ENCODE measurements at regions not wholly inside any gene's neighbourhood (a gene's known extent, or its start where the extent isn't known, plus 50 kb on each side); places are given as distances from the start of the nearest gene placed in this dataset.

DNA sequence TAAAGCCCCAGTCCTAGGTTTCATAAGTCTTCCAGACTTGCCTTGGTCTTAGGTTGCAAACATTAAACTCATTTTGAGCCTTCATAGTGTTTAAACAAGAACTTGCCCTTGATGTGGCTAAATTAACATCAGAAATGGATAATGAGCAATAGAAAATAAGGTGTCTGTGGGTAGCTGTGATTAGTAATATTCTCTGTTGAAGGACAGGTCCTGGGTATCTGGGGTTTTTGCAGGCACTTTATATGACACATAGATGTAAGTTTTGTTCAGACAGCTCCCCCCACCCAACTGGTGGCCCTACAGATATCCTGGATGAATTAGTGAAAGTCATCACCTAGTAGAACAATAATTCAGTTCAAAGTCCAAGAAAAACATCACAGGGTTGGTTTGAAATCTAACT is 272.5 kb downstream of the PTTG2 start:
- Histone ChIP-seq H3K36me3 (ENCODE audit: control insufficient read depth, insufficient read depth, low read length) (no peaks in the 10 kb centered on the region), H3K27ac (ENCODE audit: low read depth, low read length) (no peak overlapping the region), H3K4me3 (ENCODE audit: low read length) (no peak overlapping the region), H3K9ac (ENCODE audit: extremely low read depth, low read length, poor library complexity, severe bottlenecking) (no peak overlapping the region), H3K9me3 (ENCODE audit: control insufficient read depth, low read length) (no peaks in the 10 kb centered on the region), H3K4me1 (ENCODE audit: control insufficient read depth, insufficient read depth, low read length) (no peaks in the 10 kb centered on the region), H3K27me3 (ENCODE audit: control insufficient read depth, insufficient read depth, low read length, poor library complexity, severe bottlenecking) (no peaks in the 10 kb centered on the region)
- no peaks in the 10 kb centered on the region for H3K27me3 Mint-ChIP-seq (ENCODE audit: insufficient read depth)
- DNase-seq: no peak
- TF ChIP-seq, protein P1, sequence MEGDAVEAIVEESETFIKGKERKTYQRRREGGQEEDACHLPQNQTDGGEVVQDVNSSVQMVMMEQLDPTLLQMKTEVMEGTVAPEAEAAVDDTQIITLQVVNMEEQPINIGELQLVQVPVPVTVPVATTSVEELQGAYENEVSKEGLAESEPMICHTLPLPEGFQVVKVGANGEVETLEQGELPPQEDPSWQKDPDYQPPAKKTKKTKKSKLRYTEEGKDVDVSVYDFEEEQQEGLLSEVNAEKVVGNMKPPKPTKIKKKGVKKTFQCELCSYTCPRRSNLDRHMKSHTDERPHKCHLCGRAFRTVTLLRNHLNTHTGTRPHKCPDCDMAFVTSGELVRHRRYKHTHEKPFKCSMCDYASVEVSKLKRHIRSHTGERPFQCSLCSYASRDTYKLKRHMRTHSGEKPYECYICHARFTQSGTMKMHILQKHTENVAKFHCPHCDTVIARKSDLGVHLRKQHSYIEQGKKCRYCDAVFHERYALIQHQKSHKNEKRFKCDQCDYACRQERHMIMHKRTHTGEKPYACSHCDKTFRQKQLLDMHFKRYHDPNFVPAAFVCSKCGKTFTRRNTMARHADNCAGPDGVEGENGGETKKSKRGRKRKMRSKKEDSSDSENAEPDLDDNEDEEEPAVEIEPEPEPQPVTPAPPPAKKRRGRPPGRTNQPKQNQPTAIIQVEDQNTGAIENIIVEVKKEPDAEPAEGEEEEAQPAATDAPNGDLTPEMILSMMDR (conservative IDR thresholded peaks at IDR 0.05): no peak
- H3K36me3 Mint-ChIP-seq (ENCODE audit: low read depth): no peaks in the 10 kb centered on the region
- no peak overlapping the region for H3K27ac Mint-ChIP-seq
- no peaks in the 10 kb centered on the region for H3K4me1 Mint-ChIP-seq
- H3K4me3 Mint-ChIP-seq: no peak overlapping the region
- no peaks in the 10 kb centered on the region for H3K9me3 Mint-ChIP-seq

DNA sequence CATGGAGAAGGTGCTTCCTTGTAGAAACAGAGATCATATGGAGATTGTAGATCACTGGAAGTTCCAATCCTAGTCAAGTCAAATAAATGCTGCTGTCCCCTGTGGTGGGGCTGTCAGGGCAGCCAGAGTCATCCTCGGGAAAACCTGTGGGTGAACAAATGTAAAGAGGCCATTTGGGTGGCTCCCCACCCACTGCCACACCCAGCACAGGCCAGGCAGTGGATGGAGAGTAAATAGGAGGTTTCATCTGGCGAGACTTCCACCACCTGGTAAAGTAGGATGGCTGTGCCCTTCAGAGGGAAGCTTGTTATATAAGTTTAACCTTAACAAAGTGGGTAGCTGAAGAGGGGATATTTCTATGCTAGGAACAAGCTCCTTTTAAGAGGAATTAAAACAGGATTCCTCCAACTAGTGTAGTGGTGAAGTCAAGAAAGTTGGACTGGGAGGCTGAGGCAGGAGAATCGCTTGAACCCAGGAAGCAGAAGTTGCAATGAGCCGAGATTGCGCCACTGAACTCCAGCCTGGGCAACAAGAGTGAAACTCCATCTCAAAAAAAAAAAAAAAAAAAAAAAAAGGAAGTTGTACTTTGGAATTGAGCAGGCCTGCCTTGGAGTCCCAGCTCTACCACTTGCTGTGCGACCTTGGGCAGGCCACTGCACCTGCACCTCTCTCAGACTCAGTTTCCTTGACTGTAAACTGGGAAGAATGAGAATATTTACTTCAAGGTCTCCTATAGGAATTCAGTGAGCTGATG is 273.7 kb downstream of the PTTG2 start:
- Histone ChIP-seq H3K27ac (ENCODE audit: low read depth, low read length) (no peak overlapping the region), H3K9me3 (ENCODE audit: control insufficient read depth, low read length) (no peaks in the 10 kb centered on the region), H3K27me3 (ENCODE audit: control insufficient read depth, insufficient read depth, low read length, poor library complexity, severe bottlenecking) (no peaks in the 10 kb centered on the region), H3K9ac (ENCODE audit: extremely low read depth, low read length, poor library complexity, severe bottlenecking) (no peak overlapping the region), H3K36me3 (ENCODE audit: control insufficient read depth, insufficient read depth, low read length) (no peaks in the 10 kb centered on the region), H3K4me3 (ENCODE audit: low read length) (no peak overlapping the region), H3K4me1 (ENCODE audit: control insufficient read depth, insufficient read depth, low read length) (no peaks in the 10 kb centered on the region)
- no peak for DNase-seq
- H3K27ac Mint-ChIP-seq: no peak overlapping the region
- no peaks in the 10 kb centered on the region for H3K36me3 Mint-ChIP-seq (ENCODE audit: low read depth)
- no peaks in the 10 kb centered on the region for H3K4me1 Mint-ChIP-seq
- H3K4me3 Mint-ChIP-seq: no peak overlapping the region
- 90 to 100% methylated on average over 2 to 6 of the region's 6 CpGs for WGBS, 2 experiments (ENCODE audit: insufficient coverage in 1 of 2, insufficient read length in 1 of 2)
- no peaks in the 10 kb centered on the region for H3K9me3 Mint-ChIP-seq
- H3K27me3 Mint-ChIP-seq (ENCODE audit: insufficient read depth): no peaks in the 10 kb centered on the region
- TF ChIP-seq, protein P1 (conservative IDR thresholded peaks at IDR 0.05): no peak

DNA sequence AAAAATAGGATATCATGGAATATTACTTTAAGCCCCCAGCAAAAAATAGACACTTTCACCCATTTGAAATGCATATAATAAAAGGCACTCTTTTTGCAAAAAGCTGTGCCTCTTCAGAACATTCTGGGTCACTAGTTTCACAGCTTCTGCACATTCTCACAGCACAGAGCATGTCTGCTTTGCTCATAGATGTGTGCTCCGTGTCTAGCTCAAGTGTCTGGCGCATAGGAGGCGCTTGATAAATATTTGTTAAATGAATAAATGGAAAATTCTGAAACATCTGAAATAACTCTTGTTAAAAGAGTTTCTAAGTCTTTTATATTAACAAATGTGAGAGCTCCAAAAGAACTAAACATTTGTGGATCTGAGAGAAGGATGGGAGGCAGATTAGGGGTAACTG is 275.2 kb downstream of the PTTG2 start:
- TF ChIP-seq, protein P1 (conservative IDR thresholded peaks at IDR 0.05): no peak
- H3K27ac ChIP-seq (ENCODE audit: low read depth, low read length): no peak overlapping the region
- no peak overlapping the region for H3K4me3 Mint-ChIP-seq
- no peaks in the 10 kb centered on the region for H3K36me3 ChIP-seq (ENCODE audit: control insufficient read depth, insufficient read depth, low read length)
- H3K4me1 ChIP-seq (ENCODE audit: control insufficient read depth, insufficient read depth, low read length): no peaks in the 10 kb centered on the region
- no peak for DNase-seq
- H3K9ac ChIP-seq (ENCODE audit: extremely low read depth, low read length, poor library complexity, severe bottlenecking): no peak overlapping the region
- H3K27me3 ChIP-seq (ENCODE audit: control insufficient read depth, insufficient read depth, low read length, poor library complexity, severe bottlenecking): no peaks in the 10 kb centered on the region
- H3K4me1 Mint-ChIP-seq: no peaks in the 10 kb centered on the region
- H3K9me3 ChIP-seq (ENCODE audit: control insufficient read depth, low read length): no peaks in the 10 kb centered on the region
- H3K9me3 Mint-ChIP-seq: no peaks in the 10 kb centered on the region
- no peak overlapping the region for H3K4me3 ChIP-seq (ENCODE audit: low read length)
- H3K27me3 Mint-ChIP-seq (ENCODE audit: insufficient read depth): no peaks in the 10 kb centered on the region
- no peaks in the 10 kb centered on the region for H3K36me3 Mint-ChIP-seq (ENCODE audit: low read depth)
- 80 to 95% methylated on average over 1 to 3 of the region's 3 CpGs for WGBS, 2 experiments (ENCODE audit: insufficient coverage in 1 of 2, insufficient read length in 1 of 2)
- no peak overlapping the region for H3K27ac Mint-ChIP-seq

Data from endodermal cell (in vitro differentiated cells).